ENCODE measurements at regions not wholly inside any gene's neighbourhood (a gene's known extent, or its start where the extent isn't known, plus 50 kb on each side); places are given as distances from the start of the nearest gene placed in this dataset.

GRCh38 chr11:56909080-56909479 is 79.6 kb upstream of the OR5AK2 start:
- Histone ChIP-seq H3K9me3 (replicated peaks) (peaks cover 11% of the 10 kb centered on the region), H3K27me3 (ENCODE audit: low read depth) (no peaks in the 10 kb centered on the region), H3K36me3 (no peaks in the 10 kb centered on the region), H3K4me1 (no peaks in the 10 kb centered on the region), H3K4me3 (no peak overlapping the region), H3K27ac (replicated peaks) (no peak overlapping the region)
- DNase-seq = no peak
- intact Hi-C loops (cut with micrococcal nuclease) = no loop called here
- TF ChIP-seq CTCF (IDR thresholded peaks at IDR 0.05; ENCODE audit: borderline replicate concordance) = no peak

GRCh38 chr11:56906683-56907148 is 82.0 kb upstream of the OR5AK2 start:
- no peak for TF ChIP-seq CTCF (IDR thresholded peaks at IDR 0.05; ENCODE audit: borderline replicate concordance)
- Histone ChIP-seq H3K36me3 (no peaks in the 10 kb centered on the region), H3K4me3 (no peak overlapping the region), H3K9me3 (replicated peaks) (peaks cover 10% of the 10 kb centered on the region), H3K4me1 (no peaks in the 10 kb centered on the region), H3K27ac (replicated peaks) (no peak overlapping the region), H3K27me3 (ENCODE audit: low read depth) (no peaks in the 10 kb centered on the region)
- no peak for DNase-seq
- intact Hi-C loops (cut with micrococcal nuclease) = no loop called here

DNA sequence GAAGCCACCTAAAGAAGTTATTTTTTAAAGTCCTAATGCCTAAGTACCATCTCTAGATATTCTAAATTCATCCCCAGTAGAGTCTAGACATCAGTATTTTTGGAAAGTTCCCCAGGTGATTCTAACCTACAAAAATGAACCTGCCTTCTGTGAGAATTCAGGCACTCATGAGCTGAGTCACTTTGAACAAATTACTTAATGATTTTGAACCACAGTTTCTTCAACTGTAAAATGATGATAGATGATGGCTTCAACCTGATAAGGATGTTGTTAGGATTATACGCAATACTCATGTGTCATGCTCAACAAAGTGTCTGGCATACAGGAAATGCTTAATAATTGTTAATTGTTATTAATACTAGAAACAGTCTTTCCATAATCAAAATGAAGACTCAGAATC is 82.8 kb upstream of the OR5AK2 start:
- TF ChIP-seq CTCF (IDR thresholded peaks at IDR 0.05; ENCODE audit: borderline replicate concordance) = no peak

GRCh38 chr11:56905442-56905841 is 83.3 kb upstream of the OR5AK2 start:
- Histone ChIP-seq H3K4me3 (no peak overlapping the region), H3K27me3 (ENCODE audit: low read depth) (no peaks in the 10 kb centered on the region), H3K9me3 (replicated peaks) (peaks cover 3% of the 10 kb centered on the region), H3K36me3 (no peaks in the 10 kb centered on the region), H3K27ac (replicated peaks) (no peak overlapping the region), H3K4me1 (no peaks in the 10 kb centered on the region)
- no peak for TF ChIP-seq CTCF (IDR thresholded peaks at IDR 0.05; ENCODE audit: borderline replicate concordance)
- DNase-seq = no peak
- intact Hi-C loops (cut with micrococcal nuclease) = no loop called here

More for the DNA sequence above, 82.8 kb upstream of the OR5AK2 start:
- no peaks in the 10 kb centered on the region for H3K4me1 ChIP-seq
- no peak overlapping the region for H3K27ac ChIP-seq (replicated peaks)
- H3K36me3 ChIP-seq = no peaks in the 10 kb centered on the region
- DNase-seq = no peak
- H3K27me3 ChIP-seq (ENCODE audit: low read depth) = no peaks in the 10 kb centered on the region
- H3K4me3 ChIP-seq = no peak overlapping the region
- H3K9me3 ChIP-seq (replicated peaks) = peaks cover 3% of the 10 kb centered on the region
- intact Hi-C loops (cut with micrococcal nuclease) = no loop called here

GRCh38 chr11:56898856-56899255 is 89.9 kb upstream of the OR5AK2 start:
- H3K4me1 ChIP-seq = no peaks in the 10 kb centered on the region
- no peak overlapping the region for H3K4me3 ChIP-seq
- no peak for TF ChIP-seq CTCF (IDR thresholded peaks at IDR 0.05; ENCODE audit: borderline replicate concordance)
- no peaks in the 10 kb centered on the region for H3K36me3 ChIP-seq
- intact Hi-C loops (cut with micrococcal nuclease) = no loop called here
- no peaks in the 10 kb centered on the region for H3K9me3 ChIP-seq (replicated peaks)
- H3K27me3 ChIP-seq (ENCODE audit: low read depth) = no peaks in the 10 kb centered on the region
- H3K27ac ChIP-seq (replicated peaks) = no peak overlapping the region
- no peak for DNase-seq

All from left ventricle myocardium inferior (tissue), 1 donor.